GM10266 (cell line): ENCODE measurements at regions not wholly inside any gene's neighbourhood (a gene's known extent, or its start where the extent isn't known, plus 50 kb on each side); places are given as distances from the start of the nearest gene placed in this dataset.
"Not testable (repeated sequence)": the region's sequence is repeated elsewhere in the genome, so short reads cannot be mapped to it uniquely, and the experiment has no call there.

ENCODE experiments used
- DNase-seq: peaks from one replicate; pipeline ENCODE4 v3.0.0; 2012; ENCODE audit errors: extremely low spot score
- CTCF ChIP-seq: IDR thresholded peaks from 2 replicates; pipeline ENCODE4 v1.5.1; 2012; ENCODE audit warnings: mild to moderate bottlenecking, low read depth; ENCODE audit not compliant: control insufficient read depth, insufficient read depth; ENCODE audit errors: missing control alignments

GRCh38 chr3:34504366-34504765 lies 705.9 kb downstream of the PDCD6IP start:
- DNase-seq: no peak
- no peak for TF ChIP-seq CTCF

GRCh38 chr3:34504775-34505174 lies 706.3 kb downstream of the PDCD6IP start:
- no peak for TF ChIP-seq CTCF
- DNase-seq: no peak

- TF ChIP-seq CTCF: no peak
- DNase-seq: no peak
These were observed 710.3 kb downstream of the PDCD6IP start for GRCh38 chr3:34508732-34509131.

- DNase-seq: no peak
- TF ChIP-seq CTCF: no peak
These were observed 713.5 kb downstream of the PDCD6IP start for GRCh38 chr3:34511891-34512290.

- DNase-seq: not testable (repeated sequence)
These were observed 720.6 kb downstream of the PDCD6IP start for GRCh38 chr3:34519008-34519407.

GRCh38 chr3:34531156-34531555 lies 732.7 kb downstream of the PDCD6IP start:
- DNase-seq: no peak
- TF ChIP-seq CTCF: no peak

- DNase-seq: no peak
- TF ChIP-seq CTCF: no peak
These were observed 735.0 kb downstream of the PDCD6IP start for GRCh38 chr3:34533451-34533850.

GRCh38 chr3:34534013-34534412 lies 735.6 kb downstream of the PDCD6IP start:
- no peak for TF ChIP-seq CTCF
- no peak for DNase-seq
